NCI-H2029 (cell line): ENCODE measurements at regions not wholly inside any gene's neighbourhood (a gene's known extent, or its start where the extent isn't known, plus 50 kb on each side); places are given as distances from the start of the nearest gene placed in this dataset.
"Not testable (repeated sequence)": the region's sequence is repeated elsewhere in the genome, so short reads cannot be mapped to it uniquely, and the experiment has no call there.

Experiments used
- DNase-seq: peaks from one replicate; lab custom pipeline; 2025; lab: John Stamatoyannopoulos, UW

DNA sequence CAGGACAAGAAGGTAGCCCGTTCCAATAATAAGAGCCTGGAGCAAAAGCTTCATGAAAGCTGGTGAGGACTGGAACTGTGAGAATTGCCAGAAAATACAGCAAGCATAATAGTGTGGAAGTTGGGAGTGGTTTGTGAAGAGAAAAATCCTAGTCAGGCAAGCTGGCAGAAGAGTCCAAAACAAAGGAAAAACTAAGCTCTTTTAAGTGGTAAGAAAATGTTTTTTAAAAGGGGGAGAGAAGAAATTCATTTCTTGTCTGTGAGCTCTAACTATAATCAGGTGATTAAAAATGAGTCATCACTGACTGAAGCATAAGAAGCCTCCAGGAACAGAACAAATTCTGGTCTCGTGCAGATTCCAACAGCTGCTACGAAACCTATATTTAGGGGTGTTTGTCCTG lies 102.6 kb downstream of the CAAP1 start:
- DNase-seq = no peak

DNA sequence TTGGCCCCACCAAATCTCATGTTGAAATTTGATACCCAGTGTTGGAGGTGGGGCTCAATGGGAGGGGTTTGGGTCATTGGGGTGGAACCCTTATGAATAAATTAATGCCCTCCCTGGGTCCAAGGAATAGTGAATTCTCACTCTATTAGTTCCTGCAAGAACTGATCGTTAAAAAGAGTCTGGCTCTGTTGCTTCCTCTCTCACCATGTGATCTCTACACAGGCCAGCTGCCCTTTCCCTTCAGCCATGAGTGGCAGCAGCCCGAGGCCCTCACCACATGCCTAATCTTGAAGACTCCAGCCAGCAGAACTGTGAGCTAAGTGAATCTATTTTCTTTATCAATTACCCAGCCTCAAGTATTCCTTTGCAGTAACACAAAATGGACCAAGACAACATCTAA lies 106.0 kb downstream of the CAAP1 start:
- no peak for DNase-seq

DNA sequence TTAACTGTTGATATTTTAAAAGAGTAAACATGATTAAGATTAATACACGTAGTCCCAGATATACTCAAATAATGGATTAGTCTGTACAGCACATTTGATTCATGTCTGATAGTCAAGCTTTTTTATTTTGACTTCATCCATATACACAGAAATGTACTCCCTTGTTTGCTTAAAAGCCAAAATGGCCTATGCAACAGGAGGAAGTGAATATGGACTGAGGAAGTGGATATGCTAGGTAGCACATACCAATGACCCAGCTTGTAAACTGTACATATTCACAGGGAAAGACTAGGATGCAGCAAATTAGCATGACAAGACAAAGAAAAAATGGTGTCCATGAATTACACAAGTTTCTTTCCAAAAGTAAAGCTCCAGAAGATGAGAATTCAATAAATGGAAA lies 109.7 kb downstream of the CAAP1 start:
- DNase-seq = no peak

DNA sequence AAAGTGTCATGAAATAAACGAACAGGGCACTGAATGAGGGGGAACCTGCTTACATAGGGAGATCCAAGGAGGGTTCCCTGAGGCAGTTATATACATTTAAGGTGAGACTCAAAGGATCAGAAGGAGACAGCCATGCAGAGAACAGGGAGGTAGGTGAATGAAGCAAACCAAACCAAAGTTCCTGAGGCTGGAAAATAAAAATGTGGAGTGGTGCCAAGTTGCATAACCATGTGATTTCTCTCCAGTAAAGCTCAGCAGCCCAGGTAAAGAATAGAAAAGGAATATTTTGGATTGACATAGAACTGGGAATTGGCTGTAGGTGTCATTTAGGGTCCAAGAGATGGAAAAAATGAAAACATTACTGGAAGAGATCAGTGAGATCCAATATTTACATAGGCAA lies 110.7 kb downstream of the CAAP1 start:
- no peak for DNase-seq

DNA sequence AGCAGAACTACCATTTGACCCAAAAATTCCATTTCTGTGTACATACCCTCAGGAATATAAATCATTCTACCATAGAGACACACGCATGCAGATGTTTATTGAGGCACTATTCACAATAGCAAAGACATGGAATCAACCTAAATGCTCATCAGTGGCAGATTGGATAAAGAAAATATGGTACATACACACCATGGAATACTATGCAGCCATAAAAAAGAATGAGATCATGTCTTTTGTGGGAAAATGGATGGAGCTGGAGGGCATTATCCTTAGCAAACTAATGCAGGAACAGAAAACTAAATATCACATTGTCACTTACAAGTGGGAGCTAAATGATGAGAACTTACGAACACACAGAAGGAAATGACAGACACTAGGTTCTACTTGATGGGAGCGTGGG lies 112.3 kb downstream of the CAAP1 start:
- DNase-seq = not testable (repeated sequence)

DNA sequence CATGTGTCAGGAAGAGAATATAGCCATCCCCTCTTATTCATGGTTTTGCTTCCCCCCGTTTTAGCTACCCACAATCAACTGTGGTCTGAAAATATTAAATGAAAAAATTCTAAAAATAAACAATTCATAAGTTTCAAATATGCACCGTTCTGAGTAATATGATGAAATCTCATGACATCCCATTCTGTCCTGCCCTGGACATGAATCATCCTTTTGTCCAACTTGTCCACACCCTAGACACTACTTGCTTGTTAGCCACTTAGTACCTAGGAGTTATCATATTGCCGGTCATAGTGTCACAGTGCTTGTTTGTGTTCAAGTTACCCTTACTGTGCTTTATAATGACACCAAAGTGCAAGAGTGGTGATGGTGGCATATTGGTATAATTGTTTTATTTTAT lies 113.5 kb downstream of the CAAP1 start:
- no peak for DNase-seq

DNA sequence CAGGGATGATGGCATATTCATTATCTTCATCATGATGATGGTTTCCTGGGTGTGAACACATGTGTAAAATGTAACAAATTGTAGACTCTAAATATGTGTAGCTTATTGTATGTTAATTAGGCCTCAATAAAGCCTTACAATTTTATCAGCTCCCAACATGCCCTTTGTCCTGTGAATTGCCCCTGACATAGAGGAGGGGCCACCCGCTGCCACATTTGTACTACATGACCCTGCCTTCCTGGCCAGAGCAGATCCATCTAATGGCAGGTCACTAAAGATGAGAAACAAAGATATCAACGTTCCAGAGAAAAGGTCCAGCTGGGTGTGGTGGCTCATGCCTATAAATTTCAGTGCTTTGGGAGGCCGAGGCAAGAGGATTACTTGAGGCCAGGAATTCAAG lies 117.2 kb downstream of the CAAP1 start:
- DNase-seq = no peak

DNA sequence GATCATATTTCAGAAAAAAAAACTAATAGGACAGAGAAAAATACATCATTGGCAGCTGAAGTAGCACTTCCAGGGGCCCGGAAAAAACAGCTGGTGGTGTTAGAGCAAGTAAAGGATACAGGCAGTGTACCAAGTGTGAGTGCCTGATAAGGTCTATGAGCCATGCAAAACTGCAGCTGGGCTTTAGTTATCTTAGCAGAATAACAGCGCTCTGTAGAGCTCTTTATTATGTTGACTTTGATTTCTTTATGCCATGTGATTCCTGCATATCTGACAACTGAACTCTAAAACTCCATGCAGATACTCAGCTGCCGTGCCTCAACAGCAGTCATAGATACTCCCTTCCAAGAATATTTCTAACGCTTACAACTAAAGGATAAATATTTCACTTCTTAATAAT lies 119.5 kb downstream of the CAAP1 start:
- DNase-seq = no peak

DNA sequence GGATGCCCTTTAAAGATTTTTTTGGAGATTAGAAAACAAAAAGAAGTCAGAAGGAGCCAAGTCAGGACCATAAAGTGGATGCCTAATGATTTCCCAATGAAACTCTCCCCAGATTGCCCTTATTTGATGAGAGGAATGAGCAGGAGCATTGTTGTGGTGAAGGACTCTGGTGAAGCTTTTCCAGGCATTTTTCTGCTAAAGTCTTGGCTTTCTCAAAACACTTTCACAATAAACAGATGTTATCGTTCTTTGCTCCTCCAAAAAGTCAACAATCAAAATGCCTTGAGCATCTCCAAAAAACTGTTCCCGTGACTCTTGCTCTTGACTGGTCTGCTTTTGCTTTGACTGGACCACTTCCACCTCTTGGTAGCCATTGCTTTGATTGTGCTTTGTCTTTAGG lies 121.8 kb downstream of the CAAP1 start:
- no peak for DNase-seq

DNA sequence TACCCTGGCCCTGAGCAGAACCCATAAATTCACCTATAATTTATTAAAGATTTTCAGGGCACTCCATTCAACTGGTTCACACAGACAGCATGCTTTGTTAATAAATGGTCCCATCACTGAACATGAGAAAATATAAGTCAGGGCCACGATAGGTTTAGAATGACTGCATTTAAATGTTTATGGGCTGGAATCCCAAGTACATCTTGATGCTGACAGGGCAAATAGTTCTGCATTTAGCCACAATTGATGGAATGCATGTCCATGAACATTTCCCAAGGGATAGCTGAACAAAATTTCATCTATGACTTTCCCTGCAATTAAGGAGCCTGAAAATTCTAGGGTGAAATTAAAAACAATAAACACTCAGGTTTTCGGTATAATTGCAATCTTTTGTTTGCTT lies 124.5 kb downstream of the CAAP1 start:
- DNase-seq = no peak

DNA sequence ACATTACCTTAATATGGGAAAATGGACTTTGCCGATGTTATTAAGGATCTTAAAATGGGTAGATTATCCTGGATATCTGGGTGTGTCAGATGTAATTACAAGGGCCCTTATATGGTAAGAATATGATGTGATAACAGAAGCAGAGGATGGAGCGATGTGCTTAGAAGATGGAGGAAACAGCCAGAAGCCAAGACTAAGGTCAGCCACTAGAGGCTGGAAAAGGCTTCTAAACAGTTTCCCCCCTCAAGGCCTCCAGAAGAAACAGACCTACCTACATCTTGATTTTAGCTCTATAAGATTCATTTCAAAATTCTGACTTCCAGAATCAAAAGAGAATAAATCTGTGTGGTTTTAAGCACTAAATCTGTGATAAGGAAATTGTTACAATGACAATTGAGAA lies 131.9 kb downstream of the CAAP1 start:
- no peak for DNase-seq

DNA sequence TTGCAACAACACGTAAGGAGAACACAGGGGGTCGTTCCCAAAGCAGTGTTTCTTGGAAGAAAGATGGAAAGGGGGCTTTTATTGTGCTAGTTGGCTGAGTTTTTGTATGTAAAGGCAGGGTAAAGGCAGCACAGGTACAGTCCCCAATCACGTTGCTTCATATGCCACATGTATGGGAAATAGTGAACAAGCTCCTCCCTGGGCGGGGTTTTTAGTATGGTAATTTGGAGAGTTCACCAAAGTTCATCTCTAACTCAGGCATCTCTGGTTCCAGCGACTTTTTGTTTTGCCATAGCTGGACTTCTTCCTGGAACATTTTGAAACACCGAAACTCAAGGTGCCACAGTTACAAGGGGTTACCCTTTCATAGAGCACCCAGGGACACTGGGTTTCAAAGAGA lies 133.9 kb downstream of the CAAP1 start:
- DNase-seq = no peak

DNA sequence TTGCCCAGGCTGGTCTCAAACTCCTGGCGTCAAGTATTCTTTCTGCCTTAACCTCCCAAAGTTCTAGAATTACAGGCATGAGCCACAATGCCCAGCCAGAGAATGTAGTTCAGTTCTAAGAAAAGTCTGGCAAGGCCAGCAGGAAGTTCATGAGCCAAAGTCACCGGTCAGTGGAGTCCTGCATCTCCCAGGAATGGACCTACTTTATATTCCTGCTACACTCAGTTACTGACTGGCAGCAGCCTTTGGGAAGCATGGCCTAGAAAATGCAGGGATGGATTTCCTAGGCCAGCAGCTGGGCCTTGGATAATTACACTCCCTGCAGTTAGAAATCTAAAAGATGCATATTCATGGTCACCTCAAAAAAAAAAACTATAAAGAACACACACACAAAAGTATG lies 135.7 kb downstream of the CAAP1 start:
- no peak for DNase-seq

DNA sequence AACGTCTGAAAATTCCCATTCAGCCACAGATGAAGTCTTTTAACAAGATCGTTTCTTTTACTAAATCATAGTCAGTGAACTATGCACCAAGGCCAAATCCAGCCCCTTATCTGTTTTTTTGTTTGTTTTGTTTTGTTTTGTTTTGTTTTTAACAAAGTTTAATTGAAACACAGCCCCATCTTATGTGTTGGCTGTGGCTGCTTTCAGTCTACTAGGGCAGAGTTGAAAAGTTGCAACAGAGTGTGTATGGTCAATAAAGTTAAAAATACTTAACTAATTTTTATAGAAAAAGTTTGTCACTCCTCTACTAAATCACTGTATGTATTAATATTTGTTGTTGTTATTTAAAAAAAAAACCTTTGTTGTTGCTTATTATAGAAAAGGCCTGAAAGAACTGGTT lies 137.1 kb downstream of the CAAP1 start:
- DNase-seq = no peak

DNA sequence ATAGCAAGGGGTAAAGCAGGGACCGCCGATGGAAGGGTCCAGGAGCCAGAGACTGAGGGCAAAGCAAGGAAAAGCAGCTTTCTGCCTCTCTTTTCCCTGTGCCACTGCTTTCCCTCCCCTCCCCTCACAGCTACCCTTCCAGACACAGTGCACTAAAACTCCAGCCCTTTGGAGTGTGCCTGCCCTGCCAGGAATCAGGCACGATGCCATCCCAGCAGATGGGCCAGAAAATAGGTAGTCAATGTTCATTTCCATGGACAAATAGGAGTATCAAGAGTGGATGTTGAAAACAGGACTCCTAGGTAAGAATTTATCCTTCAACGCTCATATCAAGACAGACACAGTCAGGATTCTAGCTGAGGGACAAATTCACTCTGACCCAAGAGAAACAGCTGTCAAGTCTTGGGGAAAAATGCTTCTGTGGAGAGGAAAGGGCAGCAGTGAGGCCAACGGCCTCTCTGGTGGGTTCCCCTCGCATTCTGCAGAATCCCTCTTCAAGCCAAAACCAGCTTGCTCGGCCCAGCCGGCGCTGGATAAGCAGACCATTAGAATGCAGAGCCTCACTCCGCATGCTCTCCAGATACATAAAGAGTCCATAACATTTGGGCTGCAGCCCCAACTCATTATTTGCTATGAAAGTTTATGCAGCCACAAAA lies 138.0 kb downstream of the CAAP1 start:
- no peak for DNase-seq

DNA sequence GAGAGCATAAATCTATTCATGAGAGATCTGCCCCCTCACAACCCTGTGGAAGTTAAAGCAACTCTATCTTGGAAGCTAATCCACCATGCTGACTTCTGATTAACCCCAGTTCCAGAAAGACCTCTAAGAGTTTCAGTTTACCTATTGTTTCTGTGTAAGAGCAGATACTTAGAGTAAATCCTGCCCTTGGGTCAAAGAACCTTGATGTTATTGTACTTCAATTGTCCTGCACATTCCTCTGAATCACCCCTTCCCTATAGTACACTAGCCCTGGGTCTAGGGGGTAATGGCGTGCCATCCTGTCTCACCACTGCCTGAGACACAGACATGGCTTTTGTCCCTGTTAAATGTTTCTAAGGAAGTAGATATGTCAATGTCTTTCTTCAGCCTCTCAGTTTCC lies 138.6 kb downstream of the CAAP1 start:
- no peak for DNase-seq

DNA sequence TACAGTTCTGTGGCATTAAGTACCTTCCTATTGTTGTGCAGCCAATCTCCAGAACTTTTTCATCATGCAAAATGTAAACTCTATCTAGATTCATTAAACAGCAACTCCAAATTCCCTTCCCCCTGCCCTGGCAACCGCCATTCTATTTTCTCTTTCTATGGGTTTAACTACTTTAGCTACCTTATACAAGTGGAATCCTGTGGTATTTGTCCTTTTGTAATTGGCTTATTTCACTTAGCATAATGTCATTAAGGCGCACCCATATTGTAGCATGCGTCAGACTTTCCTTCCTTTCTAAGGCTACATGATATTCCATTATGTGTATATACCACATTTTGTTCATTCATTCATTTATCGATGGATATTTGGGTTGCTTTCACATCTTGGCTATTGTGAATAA lies 142.4 kb downstream of the CAAP1 start:
- DNase-seq = no peak

DNA sequence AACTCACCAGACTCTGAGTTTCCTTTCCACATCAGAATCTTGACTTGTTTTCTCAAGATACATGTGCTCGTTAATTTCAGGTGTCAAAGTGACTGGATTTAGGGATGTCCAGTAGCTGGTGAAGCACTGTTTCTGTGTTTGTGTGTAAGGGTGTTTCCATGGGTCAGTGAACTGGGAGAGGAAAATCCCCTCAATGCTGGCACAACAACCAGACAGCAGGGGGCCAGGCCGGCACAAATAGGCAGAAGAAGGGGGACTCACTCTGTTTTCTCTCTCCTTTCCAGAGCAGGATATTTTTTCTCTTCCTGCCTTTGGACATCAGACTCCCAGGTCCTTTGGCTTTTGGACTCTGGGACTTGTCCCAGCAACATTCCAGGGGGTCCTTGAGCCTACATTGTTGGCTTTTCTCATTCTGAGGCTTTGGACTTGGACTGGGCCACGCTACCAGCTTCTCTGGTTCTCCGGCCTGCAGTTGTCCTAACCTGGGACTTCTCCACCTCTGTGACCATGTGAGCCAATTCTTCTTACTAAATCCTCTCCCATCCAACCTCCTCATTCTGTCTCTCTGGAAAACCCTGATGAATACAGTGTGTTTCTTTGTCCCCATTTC lies 144.0 kb downstream of the CAAP1 start:
- no peak for DNase-seq

DNA sequence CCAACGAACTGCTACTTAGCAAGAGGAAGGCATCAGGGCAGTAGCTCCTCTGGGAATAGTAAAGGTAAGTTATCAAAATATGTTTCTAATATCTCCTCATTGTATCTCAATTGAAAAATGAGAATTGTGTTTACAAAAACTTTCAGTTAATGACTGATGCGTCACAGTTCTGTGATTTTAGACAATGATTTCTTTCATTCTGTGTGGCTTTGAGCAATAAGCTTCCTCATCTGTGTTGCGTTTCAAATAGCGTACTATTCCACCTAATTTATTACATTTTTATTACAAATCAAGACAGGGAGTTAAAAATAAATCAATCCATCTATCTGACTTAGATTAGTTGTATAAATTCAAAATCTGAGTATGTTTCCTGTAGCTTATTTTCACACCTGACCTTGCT lies 145.0 kb downstream of the CAAP1 start:
- no peak for DNase-seq

DNA sequence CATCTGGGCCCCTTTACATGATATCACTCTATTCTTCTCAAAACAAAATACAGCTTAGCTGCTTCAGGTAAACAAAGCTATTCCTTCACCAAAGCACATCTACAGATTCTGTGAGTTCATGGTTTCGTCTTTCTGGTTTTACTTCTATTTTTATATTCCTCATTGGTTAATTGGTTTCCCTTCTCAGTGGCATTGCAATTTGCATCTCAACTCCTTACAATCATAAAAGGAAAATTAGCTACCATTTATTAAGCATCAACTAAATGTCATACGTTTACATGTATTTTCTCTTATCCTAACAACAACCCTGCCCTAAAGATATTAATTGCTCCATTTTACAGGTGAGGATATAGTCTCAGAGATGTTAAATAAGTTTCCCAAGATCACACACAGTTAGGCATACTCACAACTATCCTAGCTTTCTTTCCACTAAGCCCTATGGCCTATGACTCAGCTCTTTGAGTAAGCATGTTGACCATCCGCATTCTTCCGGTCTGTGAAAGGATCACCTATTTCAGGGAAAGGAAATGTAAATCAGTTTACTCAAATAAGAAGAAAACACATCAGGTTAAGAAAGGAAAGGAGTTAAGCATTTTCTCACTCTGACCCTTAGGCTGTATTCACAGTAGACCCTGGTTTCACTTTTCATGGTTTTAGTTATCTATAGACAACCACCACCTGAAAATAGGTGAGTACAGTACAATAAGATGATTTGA lies 146.1 kb downstream of the CAAP1 start:
- DNase-seq = no peak

DNA sequence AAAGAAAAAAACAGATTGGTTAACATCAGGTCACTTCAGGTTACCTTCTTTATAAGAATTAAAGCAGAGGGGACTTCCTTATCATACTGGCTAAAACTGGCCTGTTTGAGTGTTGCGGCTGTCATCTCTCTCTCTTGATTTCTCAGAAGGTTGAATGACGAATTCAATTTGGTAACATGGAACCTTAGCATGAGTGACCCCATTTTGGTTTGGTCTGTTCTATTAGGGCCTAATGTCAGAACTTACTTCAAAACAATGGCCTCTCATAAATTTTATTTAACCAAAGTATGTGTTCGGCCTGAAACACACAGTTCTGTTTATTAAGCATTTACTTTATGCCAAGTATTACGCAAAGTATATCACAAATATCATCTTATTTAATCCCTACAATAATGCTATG lies 147.5 kb downstream of the CAAP1 start:
- DNase-seq = peak; percentile 4

DNA sequence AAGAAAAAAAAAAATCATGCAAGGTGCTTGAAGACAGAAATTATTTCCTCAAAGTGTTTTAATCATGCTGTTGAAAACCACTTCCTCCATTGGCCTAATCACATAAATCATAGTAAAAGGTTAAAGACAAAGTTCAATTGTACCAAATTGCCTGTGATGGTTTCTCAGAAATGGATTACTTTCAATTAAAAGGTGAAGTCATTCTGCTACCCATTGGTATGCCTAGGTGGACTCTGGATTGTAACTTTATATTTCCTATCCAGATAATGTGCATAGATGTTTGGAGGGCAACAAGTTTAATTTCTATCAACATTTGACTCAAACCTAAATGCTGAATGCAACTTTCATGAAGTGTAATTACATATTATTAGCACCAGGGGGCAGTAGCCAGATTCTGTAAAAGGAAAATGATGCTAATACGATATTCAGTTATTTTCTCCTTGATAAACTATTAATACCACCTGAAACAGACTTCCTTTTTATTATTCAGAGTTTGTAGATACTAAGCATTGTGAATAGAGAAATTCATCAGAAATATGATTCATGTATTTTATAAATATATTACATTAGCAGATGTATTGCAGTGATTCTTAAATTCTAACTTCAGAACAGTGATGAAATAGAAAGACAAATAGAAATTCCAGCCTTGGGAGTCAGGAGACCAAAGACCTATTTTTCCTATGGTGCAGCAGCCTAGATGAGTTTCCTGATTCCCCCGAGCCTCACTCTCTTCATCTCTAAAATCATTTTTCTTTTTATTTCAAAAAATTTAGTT lies 148.2 kb downstream of the CAAP1 start:
- DNase-seq = peak; percentile 3
